ENCODE measurements at regions not wholly inside any gene's neighbourhood (a gene's known extent, or its start where the extent isn't known, plus 50 kb on each side); places are given as distances from the start of the nearest gene placed in this dataset.

- no peak for TF ChIP-seq CTCF (IDR thresholded peaks at IDR 0.05)
- no peak for TF ChIP-seq POLR2AphosphoS5 (IDR thresholded peaks at IDR 0.05)
These were observed 204.7 kb upstream of the TNRC6C start for GRCh38 chr17:77753691-77754245.

Measured in upper lobe of left lung (tissue), 4 donors.